ENCODE measurements at regions not wholly inside any gene's neighbourhood (a gene's known extent, or its start where the extent isn't known, plus 50 kb on each side); places are given as distances from the start of the nearest gene placed in this dataset.

DNA sequence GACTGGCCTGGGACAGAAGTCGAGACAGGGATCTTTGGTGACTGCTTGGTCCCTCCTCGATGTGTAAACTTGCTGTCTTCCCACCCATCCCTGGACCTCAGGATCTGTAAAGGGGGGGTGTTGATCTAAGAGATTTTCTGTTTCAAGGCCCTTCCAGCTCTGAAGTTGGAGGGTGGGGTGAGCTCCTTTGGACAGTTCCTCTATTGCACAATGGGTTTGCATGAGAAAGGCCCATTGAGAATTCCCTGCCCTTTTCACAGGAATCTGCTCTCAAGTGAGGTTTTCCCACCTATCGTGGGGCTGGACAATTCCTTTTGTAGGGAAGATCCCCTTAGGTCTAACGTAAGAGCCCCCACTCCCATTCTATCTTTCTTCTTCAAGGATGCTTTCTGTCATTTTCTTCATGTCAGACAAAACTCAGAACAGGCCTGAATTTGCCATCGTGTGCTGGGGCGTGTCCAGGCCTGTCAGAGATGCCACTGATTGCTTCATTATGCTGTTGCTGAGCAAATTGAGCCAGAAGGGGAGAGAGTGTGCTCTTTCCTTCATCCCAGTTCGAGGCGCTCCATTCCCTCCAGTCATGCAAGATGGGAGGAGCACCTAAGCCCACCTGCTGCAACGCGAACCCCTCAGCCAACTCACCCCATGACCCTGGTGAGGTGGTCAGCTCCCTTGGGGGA, 149.9 kb upstream of the IGSF21 start:
- Histone ChIP-seq H2AFZ (ENCODE audit: low read length) (no peak overlapping the region), H3K9me2 (replicated peaks; ENCODE audit: low read depth, low read length) (no peaks in the 10 kb centered on the region), H3K79me2 (ENCODE audit: insufficient read depth, low read length) (no peaks in the 10 kb centered on the region), H3K36me3 (ENCODE audit: insufficient read depth, low read length) (no peaks in the 10 kb centered on the region), H3F3A (ENCODE audit: low read depth) (no peaks in the 10 kb centered on the region), H3K4me1 (ENCODE audit: insufficient read depth, low read length, poor library complexity, severe bottlenecking) (no peaks in the 10 kb centered on the region), H3K4me2 (ENCODE audit: low read depth, low read length, poor library complexity, severe bottlenecking) (no peak overlapping the region), H4K20me1 (ENCODE audit: insufficient read depth, low read length, poor library complexity, severe bottlenecking) (no peaks in the 10 kb centered on the region), H3K4me3 (ENCODE audit: low read length, poor library complexity, severe bottlenecking) (no peak overlapping the region), H3K9ac (ENCODE audit: low read depth, low read length, poor library complexity, severe bottlenecking) (no peak overlapping the region), H3K27me3 (ENCODE audit: insufficient read depth, low read length, poor library complexity, severe bottlenecking) (no peaks in the 10 kb centered on the region), H3K9me3 (ENCODE audit: insufficient read depth, low read depth, low read length) (no peaks in the 10 kb centered on the region)
- TF ChIP-seq CTCF (conservative IDR thresholded peaks at IDR 0.05; ENCODE audit: low read length) = no peak
- TF ChIP-seq EZH2phosphoT487 (IDR thresholded peaks at IDR 0.05; ENCODE audit: borderline replicate concordance) = no peak

GRCh38 chr1:17958704-17959103, 148.9 kb upstream of the IGSF21 start:
- Histone ChIP-seq H3K27me3 (ENCODE audit: insufficient read depth, low read length, poor library complexity, severe bottlenecking) (no peaks in the 10 kb centered on the region), H4K20me1 (ENCODE audit: insufficient read depth, low read length, poor library complexity, severe bottlenecking) (no peaks in the 10 kb centered on the region), H3K4me3 (ENCODE audit: low read length, poor library complexity, severe bottlenecking) (no peak overlapping the region), H3F3A (ENCODE audit: low read depth) (no peaks in the 10 kb centered on the region), H3K9me3 (ENCODE audit: insufficient read depth, low read depth, low read length) (no peaks in the 10 kb centered on the region), H3K4me2 (ENCODE audit: low read depth, low read length, poor library complexity, severe bottlenecking) (no peak overlapping the region), H2AFZ (ENCODE audit: low read length) (no peak overlapping the region), H3K4me1 (ENCODE audit: insufficient read depth, low read length, poor library complexity, severe bottlenecking) (no peaks in the 10 kb centered on the region), H3K79me2 (ENCODE audit: insufficient read depth, low read length) (no peaks in the 10 kb centered on the region), H3K36me3 (ENCODE audit: insufficient read depth, low read length) (no peaks in the 10 kb centered on the region), H3K9me2 (replicated peaks; ENCODE audit: low read depth, low read length) (no peaks in the 10 kb centered on the region), H3K9ac (ENCODE audit: low read depth, low read length, poor library complexity, severe bottlenecking) (no peak overlapping the region)
- TF ChIP-seq CTCF (conservative IDR thresholded peaks at IDR 0.05; ENCODE audit: low read length) = no peak
- TF ChIP-seq EZH2phosphoT487 (IDR thresholded peaks at IDR 0.05; ENCODE audit: borderline replicate concordance) = no peak

- H3K9ac ChIP-seq (ENCODE audit: low read depth, low read length, poor library complexity, severe bottlenecking) = no peak overlapping the region
- no peak overlapping the region for H3K4me3 ChIP-seq (ENCODE audit: low read length, poor library complexity, severe bottlenecking)
- no peaks in the 10 kb centered on the region for H3K9me3 ChIP-seq (ENCODE audit: insufficient read depth, low read depth, low read length)
- H2AFZ ChIP-seq (ENCODE audit: low read length) = no peak overlapping the region
- no peaks in the 10 kb centered on the region for H3K4me1 ChIP-seq (ENCODE audit: insufficient read depth, low read length, poor library complexity, severe bottlenecking)
- no peaks in the 10 kb centered on the region for H4K20me1 ChIP-seq (ENCODE audit: insufficient read depth, low read length, poor library complexity, severe bottlenecking)
- no peaks in the 10 kb centered on the region for H3K79me2 ChIP-seq (ENCODE audit: insufficient read depth, low read length)
- no peaks in the 10 kb centered on the region for H3K27me3 ChIP-seq (ENCODE audit: insufficient read depth, low read length, poor library complexity, severe bottlenecking)
- H3K4me2 ChIP-seq (ENCODE audit: low read depth, low read length, poor library complexity, severe bottlenecking) = no peak overlapping the region
- H3K9me2 ChIP-seq (replicated peaks; ENCODE audit: low read depth, low read length) = no peaks in the 10 kb centered on the region
- H3K36me3 ChIP-seq (ENCODE audit: insufficient read depth, low read length) = no peaks in the 10 kb centered on the region
- TF ChIP-seq CTCF (conservative IDR thresholded peaks at IDR 0.05; ENCODE audit: low read length) = no peak
- TF ChIP-seq EZH2phosphoT487 (IDR thresholded peaks at IDR 0.05; ENCODE audit: borderline replicate concordance) = no peak
- H3F3A ChIP-seq (ENCODE audit: low read depth) = no peaks in the 10 kb centered on the region
These were observed 144.1 kb upstream of the IGSF21 start for GRCh38 chr1:17963513-17963912.
